Colonic mucosa (tissue), 4 donors: ENCODE measurements at regions not wholly inside any gene's neighbourhood (a gene's known extent, or its start where the extent isn't known, plus 50 kb on each side); places are given as distances from the start of the nearest gene placed in this dataset.

ENCODE experiments used
- DNase-seq: peaks from one replicate; pipeline ENCODE4 v3.0.0-alpha.2; 2020
- H3K27ac ChIP-seq: fragments of 200-600 bp; one replicate; pipeline ENCODE4 v1.8.0; 2021
- H3K27me3 ChIP-seq: fragments of 200-600 bp; one replicate; pipeline ENCODE4 v1.8.0; 2021
- H3K36me3 ChIP-seq: fragments of 200-600 bp; one replicate; pipeline ENCODE4 v1.8.0; 2021
- H3K4me1 ChIP-seq: fragments of 200-600 bp; one replicate; pipeline ENCODE4 v1.8.0; 2021; ENCODE audit warnings: mild to moderate bottlenecking
- H3K4me3 ChIP-seq: fragments of 200-600 bp; one replicate; pipeline ENCODE4 v1.8.0; 2021
- H3K9ac ChIP-seq, 2 donors: one replicate each; pipeline ENCODE4 v1.7.0; 2013; ENCODE audit warnings: control low read depth in 2 of 2, low read depth in 2 of 2, low read length in 2 of 2
- H3K9me3 ChIP-seq: fragments of 200-600 bp; one replicate; pipeline ENCODE4 v1.8.0; 2021
- intact Hi-C: fragments of 100-400 bp; cut with DNase I; formaldehyde crosslinking; loops from one replicate; pipeline ENCODE4 v1.14.1; 2022
- TF ChIP-seq, protein P1 (sequence below): fragments of 200-600 bp; IDR thresholded peaks from one replicate; pipeline ENCODE4 v1.8.0; 2022; ENCODE audit warnings: antibody characterized with exemption, mild to moderate bottlenecking
- donor health status: healthy.
- donor health status: DM: no; HTN: no; CAD: no.
- donor health status: DM: no; HTN: no; CAD: no.

DNA sequence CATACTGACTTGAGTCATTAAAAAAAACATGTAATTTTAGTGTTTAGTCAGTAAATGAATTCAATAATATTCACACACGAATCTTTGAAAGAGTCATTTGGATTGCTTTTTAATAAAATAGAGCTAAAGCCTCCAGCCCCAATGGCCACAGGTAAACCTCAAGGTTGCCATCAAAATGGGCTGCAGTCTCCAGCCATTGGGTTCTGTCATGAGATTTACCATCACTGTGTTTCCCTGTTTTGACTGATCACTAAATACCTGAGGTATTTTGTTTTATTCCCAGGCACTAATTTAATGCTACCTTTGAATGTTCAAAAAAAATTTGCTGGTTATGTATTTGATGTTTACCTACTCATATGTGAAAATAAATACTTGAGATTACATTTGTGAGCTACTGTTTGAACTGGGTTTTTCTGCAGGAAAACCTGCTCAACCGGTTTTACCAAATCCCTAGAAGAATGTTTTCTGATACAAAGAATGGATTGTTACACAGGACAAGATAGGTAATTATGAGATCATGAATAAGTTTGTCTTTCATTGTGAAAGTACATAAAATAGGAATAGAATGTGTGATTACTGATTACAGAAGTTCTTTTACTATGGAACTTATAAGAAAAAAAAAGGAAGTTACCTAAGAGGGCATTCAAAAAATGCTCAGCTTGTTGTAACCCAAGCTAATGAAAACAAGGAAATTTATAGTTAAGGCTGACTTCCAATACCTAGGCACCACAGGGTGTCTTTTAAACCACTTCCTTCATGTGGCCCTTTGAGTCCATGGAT is 391.3 kb downstream of the EFNB2 start:
- Histone ChIP-seq H3K27me3 (no peaks in the 10 kb centered on the region), H3K9ac (no peak overlapping the region), H3K4me3 (no peak overlapping the region), H3K4me1 (no peaks in the 10 kb centered on the region), H3K27ac (peak overlapping the region; percentile 51), H3K36me3 (no peaks in the 10 kb centered on the region), H3K9me3 (no peaks in the 10 kb centered on the region)
- DNase-seq: peak; percentile 66
- TF ChIP-seq, protein P1, sequence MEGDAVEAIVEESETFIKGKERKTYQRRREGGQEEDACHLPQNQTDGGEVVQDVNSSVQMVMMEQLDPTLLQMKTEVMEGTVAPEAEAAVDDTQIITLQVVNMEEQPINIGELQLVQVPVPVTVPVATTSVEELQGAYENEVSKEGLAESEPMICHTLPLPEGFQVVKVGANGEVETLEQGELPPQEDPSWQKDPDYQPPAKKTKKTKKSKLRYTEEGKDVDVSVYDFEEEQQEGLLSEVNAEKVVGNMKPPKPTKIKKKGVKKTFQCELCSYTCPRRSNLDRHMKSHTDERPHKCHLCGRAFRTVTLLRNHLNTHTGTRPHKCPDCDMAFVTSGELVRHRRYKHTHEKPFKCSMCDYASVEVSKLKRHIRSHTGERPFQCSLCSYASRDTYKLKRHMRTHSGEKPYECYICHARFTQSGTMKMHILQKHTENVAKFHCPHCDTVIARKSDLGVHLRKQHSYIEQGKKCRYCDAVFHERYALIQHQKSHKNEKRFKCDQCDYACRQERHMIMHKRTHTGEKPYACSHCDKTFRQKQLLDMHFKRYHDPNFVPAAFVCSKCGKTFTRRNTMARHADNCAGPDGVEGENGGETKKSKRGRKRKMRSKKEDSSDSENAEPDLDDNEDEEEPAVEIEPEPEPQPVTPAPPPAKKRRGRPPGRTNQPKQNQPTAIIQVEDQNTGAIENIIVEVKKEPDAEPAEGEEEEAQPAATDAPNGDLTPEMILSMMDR: no peak
- intact Hi-C loops: loop anchor here (10.0 kb wide), 1 partner anchor 391 kb away; the partner anchor contains the start of gene EFNB2

DNA sequence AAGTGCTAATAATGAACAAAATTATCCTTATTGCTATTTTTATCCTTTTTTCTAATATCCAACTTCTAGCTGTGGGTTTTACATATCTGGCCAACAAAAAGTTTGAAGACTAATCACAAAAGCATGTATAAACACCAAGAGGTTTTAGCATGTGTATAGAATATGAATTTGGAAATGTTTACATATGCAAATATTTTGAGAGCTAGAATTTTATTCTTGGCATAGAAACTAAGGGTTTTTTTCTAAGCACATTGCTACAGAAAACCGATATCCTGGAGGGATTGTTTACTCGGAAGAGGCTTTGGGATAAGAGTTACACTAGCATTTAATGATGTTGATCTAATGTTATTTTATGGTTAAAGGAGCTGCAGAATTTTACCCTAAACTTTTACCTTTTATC is 392.1 kb downstream of the EFNB2 start:
- no peak for DNase-seq
- H3K27me3 ChIP-seq: no peaks in the 10 kb centered on the region
- TF ChIP-seq, protein P1: no peak
- H3K36me3 ChIP-seq: no peaks in the 10 kb centered on the region
- intact Hi-C loops: loop anchor here (10.0 kb wide), 1 partner anchor 391 kb away; the partner anchor contains the start of gene EFNB2
- no peak overlapping the region for H3K9ac ChIP-seq
- no peak overlapping the region for H3K27ac ChIP-seq
- H3K9me3 ChIP-seq: no peaks in the 10 kb centered on the region
- H3K4me1 ChIP-seq: no peaks in the 10 kb centered on the region
- no peak overlapping the region for H3K4me3 ChIP-seq

DNA sequence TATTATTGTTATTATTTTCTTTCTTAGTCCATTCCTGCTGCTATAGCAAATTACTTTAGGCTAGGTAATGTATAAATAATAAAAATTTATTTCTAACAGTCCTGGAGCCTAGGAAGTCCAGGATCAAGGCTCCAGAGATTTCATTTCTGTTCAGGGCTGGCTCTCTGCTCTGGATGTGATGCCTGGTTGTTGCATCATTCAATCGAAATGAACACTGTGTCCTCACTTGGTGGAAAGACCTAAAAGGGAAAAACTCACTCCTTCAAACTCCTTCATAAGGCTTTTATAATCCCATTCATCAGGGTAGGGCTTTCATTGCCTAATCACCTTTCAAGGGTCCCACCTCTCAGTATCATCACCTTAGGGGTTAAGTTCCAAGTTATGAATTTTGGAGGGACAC is 395.0 kb downstream of the EFNB2 start:
- intact Hi-C loops: loop anchor here (10.0 kb wide), 1 partner anchor 394 kb away; the partner anchor contains the start of gene EFNB2
- H3K9ac ChIP-seq: no peak overlapping the region
- H3K4me1 ChIP-seq: no peaks in the 10 kb centered on the region
- no peak overlapping the region for H3K27ac ChIP-seq
- H3K36me3 ChIP-seq: no peaks in the 10 kb centered on the region
- TF ChIP-seq, protein P1: no peak
- no peak overlapping the region for H3K4me3 ChIP-seq
- no peak for DNase-seq
- H3K27me3 ChIP-seq: no peaks in the 10 kb centered on the region
- no peaks in the 10 kb centered on the region for H3K9me3 ChIP-seq

DNA sequence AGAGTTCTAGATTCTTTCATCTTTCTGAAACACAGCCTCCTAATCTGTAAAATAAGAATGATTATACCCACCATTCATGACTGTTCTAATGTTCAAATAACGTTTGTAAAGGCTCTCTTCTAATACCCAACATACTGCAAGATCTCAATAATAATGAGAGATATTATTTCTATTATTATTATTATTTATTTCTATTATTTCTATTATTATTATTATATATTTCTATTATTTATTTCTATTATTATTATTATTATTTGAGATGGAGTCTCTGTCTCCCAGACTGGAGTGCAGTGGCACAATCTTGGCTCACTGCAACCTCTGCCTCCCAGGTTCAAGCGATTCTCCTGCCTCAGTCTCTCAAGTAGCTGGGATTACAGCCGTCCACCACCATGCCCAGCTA is 395.5 kb downstream of the EFNB2 start:
- H3K4me1 ChIP-seq: no peaks in the 10 kb centered on the region
- H3K27ac ChIP-seq: no peak overlapping the region
- no peak overlapping the region for H3K9ac ChIP-seq
- intact Hi-C loops: loop anchor here (10.0 kb wide), 1 partner anchor 395 kb away; the partner anchor contains the start of gene EFNB2
- no peaks in the 10 kb centered on the region for H3K27me3 ChIP-seq
- TF ChIP-seq, protein P1: no peak
- H3K9me3 ChIP-seq: no peaks in the 10 kb centered on the region
- no peaks in the 10 kb centered on the region for H3K36me3 ChIP-seq
- H3K4me3 ChIP-seq: no peak overlapping the region
- no peak for DNase-seq

DNA sequence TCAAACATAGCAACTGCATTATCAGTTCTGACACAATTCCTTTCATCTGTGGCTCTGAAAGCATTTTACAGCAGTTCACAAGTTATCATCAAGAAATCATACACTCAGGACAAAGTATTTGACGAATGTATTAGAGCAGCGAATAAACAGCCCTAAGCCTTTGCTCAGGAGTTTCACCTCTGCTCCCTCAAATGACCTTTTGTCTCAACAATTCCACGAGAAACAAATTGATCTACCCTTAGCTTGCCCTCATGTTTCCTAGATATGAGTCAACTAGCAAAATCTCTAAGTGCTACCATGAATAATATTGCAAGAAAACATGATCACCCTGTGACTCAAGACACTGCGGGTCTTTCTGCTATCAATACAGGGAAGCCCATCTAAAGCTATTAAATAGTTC is 396.1 kb downstream of the EFNB2 start:
- Histone ChIP-seq H3K4me3 (no peak overlapping the region), H3K9me3 (no peaks in the 10 kb centered on the region), H3K4me1 (no peaks in the 10 kb centered on the region), H3K27me3 (no peaks in the 10 kb centered on the region), H3K9ac (no peak overlapping the region), H3K27ac (no peak overlapping the region), H3K36me3 (no peaks in the 10 kb centered on the region)
- TF ChIP-seq, protein P1: no peak
- DNase-seq: no peak
- intact Hi-C loops: no loop called here
